ENCODE measurements at regions not wholly inside any gene's neighbourhood (a gene's known extent, or its start where the extent isn't known, plus 50 kb on each side); places are given as distances from the start of the nearest gene placed in this dataset.

GRCh38 chr3:118468801-118469200, 565.8 kb downstream of the IGSF11 start:
- H3K4me1 ChIP-seq (ENCODE audit: control insufficient read depth in 2 of 2, insufficient read depth in 2 of 2, low read length in 2 of 2) = no peaks in the 10 kb centered on the region
- H3K9me3 ChIP-seq (ENCODE audit: control insufficient read depth in 2 of 2, insufficient read depth in 1 of 2, low read length in 1 of 2) = no peaks in the 10 kb centered on the region
- H3K4me3 ChIP-seq (ENCODE audit: low read length in 2 of 2) = no peak overlapping the region
- H3K27me3 ChIP-seq (ENCODE audit: control insufficient read depth in 2 of 2, insufficient read depth in 1 of 2, low read length in 1 of 2) = no peaks in the 10 kb centered on the region
- DNase-seq (ENCODE audit: low read depth in 6 of 9, low spot score in 9 of 9) = no peak
- H3K36me3 ChIP-seq (ENCODE audit: control insufficient read depth in 2 of 2, insufficient read depth in 2 of 2, low read length in 1 of 2) = no peaks in the 10 kb centered on the region
- no peak overlapping the region for H3K27ac ChIP-seq (ENCODE audit: low read depth in 1 of 2, low read length in 1 of 2)

GRCh38 chr3:118472586-118472985, 562.1 kb downstream of the IGSF11 start:
- no peaks in the 10 kb centered on the region for H3K36me3 ChIP-seq (ENCODE audit: control insufficient read depth in 2 of 2, insufficient read depth in 2 of 2, low read length in 1 of 2)
- no peaks in the 10 kb centered on the region for H3K9me3 ChIP-seq (ENCODE audit: control insufficient read depth in 2 of 2, insufficient read depth in 1 of 2, low read length in 1 of 2)
- H3K27ac ChIP-seq (ENCODE audit: low read depth in 1 of 2, low read length in 1 of 2) = no peak overlapping the region
- DNase-seq (ENCODE audit: low read depth in 6 of 9, low spot score in 9 of 9) = no peak
- 91% methylated on average over 1 of the region's 1 CpG for WGBS
- no peaks in the 10 kb centered on the region for H3K27me3 ChIP-seq (ENCODE audit: control insufficient read depth in 2 of 2, insufficient read depth in 1 of 2, low read length in 1 of 2)
- no peak overlapping the region for H3K4me3 ChIP-seq (ENCODE audit: low read length in 2 of 2)
- H3K4me1 ChIP-seq (ENCODE audit: control insufficient read depth in 2 of 2, insufficient read depth in 2 of 2, low read length in 2 of 2) = no peaks in the 10 kb centered on the region

- no peak for DNase-seq (ENCODE audit: low read depth in 6 of 9, low spot score in 9 of 9)
- Histone ChIP-seq H3K4me1 (ENCODE audit: control insufficient read depth in 2 of 2, insufficient read depth in 2 of 2, low read length in 2 of 2) (no peaks in the 10 kb centered on the region), H3K4me3 (ENCODE audit: low read length in 2 of 2) (no peak overlapping the region)
Observed at GRCh38 chr3:118473343-118473742, 561.3 kb downstream of the IGSF11 start.

GRCh38 chr3:118476885-118477618, 557.6 kb downstream of the IGSF11 start:
- WGBS = 97% methylated on average over 2 of the region's 2 CpGs
- Histone ChIP-seq H3K36me3 (ENCODE audit: control insufficient read depth in 2 of 2, insufficient read depth in 2 of 2, low read length in 1 of 2) (no peaks in the 10 kb centered on the region), H3K4me1 (ENCODE audit: control insufficient read depth in 2 of 2, insufficient read depth in 2 of 2, low read length in 2 of 2) (no peaks in the 10 kb centered on the region), H3K9me3 (ENCODE audit: control insufficient read depth in 2 of 2, insufficient read depth in 1 of 2, low read length in 1 of 2) (no peaks in the 10 kb centered on the region), H3K27ac (ENCODE audit: low read depth in 1 of 2, low read length in 1 of 2) (no peak overlapping the region), H3K4me3 (ENCODE audit: low read length in 2 of 2) (no peak overlapping the region), H3K27me3 (ENCODE audit: control insufficient read depth in 2 of 2, insufficient read depth in 1 of 2, low read length in 1 of 2) (no peaks in the 10 kb centered on the region)
- no peak for DNase-seq (ENCODE audit: low read depth in 6 of 9, low spot score in 9 of 9)

More at GRCh38 chr3:118473343-118473742, 561.3 kb downstream of the IGSF11 start:
- Histone ChIP-seq H3K27ac (ENCODE audit: low read depth in 1 of 2, low read length in 1 of 2) (no peak overlapping the region), H3K9me3 (ENCODE audit: control insufficient read depth in 2 of 2, insufficient read depth in 1 of 2, low read length in 1 of 2) (no peaks in the 10 kb centered on the region), H3K27me3 (ENCODE audit: control insufficient read depth in 2 of 2, insufficient read depth in 1 of 2, low read length in 1 of 2) (no peaks in the 10 kb centered on the region), H3K36me3 (ENCODE audit: control insufficient read depth in 2 of 2, insufficient read depth in 2 of 2, low read length in 1 of 2) (no peaks in the 10 kb centered on the region)

- no peak overlapping the region for H3K4me3 ChIP-seq (ENCODE audit: low read length in 2 of 2)
- H3K27me3 ChIP-seq (ENCODE audit: control insufficient read depth in 2 of 2, insufficient read depth in 1 of 2, low read length in 1 of 2) = no peaks in the 10 kb centered on the region
- H3K36me3 ChIP-seq (ENCODE audit: control insufficient read depth in 2 of 2, insufficient read depth in 2 of 2, low read length in 1 of 2) = no peaks in the 10 kb centered on the region
- no peak overlapping the region for H3K27ac ChIP-seq (ENCODE audit: low read depth in 1 of 2, low read length in 1 of 2)
- no peaks in the 10 kb centered on the region for H3K9me3 ChIP-seq (ENCODE audit: control insufficient read depth in 2 of 2, insufficient read depth in 1 of 2, low read length in 1 of 2)
- WGBS = 60% methylated on average over 2 of the region's 2 CpGs
- DNase-seq (ENCODE audit: low read depth in 6 of 9, low spot score in 9 of 9) = no peak
- H3K4me1 ChIP-seq (ENCODE audit: control insufficient read depth in 2 of 2, insufficient read depth in 2 of 2, low read length in 2 of 2) = no peaks in the 10 kb centered on the region
Observed at GRCh38 chr3:118477768-118478167, 556.9 kb downstream of the IGSF11 start.

GRCh38 chr3:118478706-118479276, 555.9 kb downstream of the IGSF11 start:
- H3K27ac ChIP-seq (ENCODE audit: low read depth in 1 of 2, low read length in 1 of 2) = no peak overlapping the region
- H3K9me3 ChIP-seq (ENCODE audit: control insufficient read depth in 2 of 2, insufficient read depth in 1 of 2, low read length in 1 of 2) = no peaks in the 10 kb centered on the region
- H3K4me1 ChIP-seq (ENCODE audit: control insufficient read depth in 2 of 2, insufficient read depth in 2 of 2, low read length in 2 of 2) = no peaks in the 10 kb centered on the region
- no peak for DNase-seq (ENCODE audit: low read depth in 6 of 9, low spot score in 9 of 9)
- WGBS = 83% methylated on average over 8 of the region's 8 CpGs
- no peaks in the 10 kb centered on the region for H3K27me3 ChIP-seq (ENCODE audit: control insufficient read depth in 2 of 2, insufficient read depth in 1 of 2, low read length in 1 of 2)
- H3K4me3 ChIP-seq (ENCODE audit: low read length in 2 of 2) = no peak overlapping the region
- no peaks in the 10 kb centered on the region for H3K36me3 ChIP-seq (ENCODE audit: control insufficient read depth in 2 of 2, insufficient read depth in 2 of 2, low read length in 1 of 2)

GRCh38 chr3:118479376-118479775, 555.3 kb downstream of the IGSF11 start:
- Histone ChIP-seq H3K36me3 (ENCODE audit: control insufficient read depth in 2 of 2, insufficient read depth in 2 of 2, low read length in 1 of 2) (no peaks in the 10 kb centered on the region), H3K4me1 (ENCODE audit: control insufficient read depth in 2 of 2, insufficient read depth in 2 of 2, low read length in 2 of 2) (no peaks in the 10 kb centered on the region), H3K27ac (ENCODE audit: low read depth in 1 of 2, low read length in 1 of 2) (no peak overlapping the region), H3K4me3 (ENCODE audit: low read length in 2 of 2) (no peak overlapping the region), H3K9me3 (ENCODE audit: control insufficient read depth in 2 of 2, insufficient read depth in 1 of 2, low read length in 1 of 2) (no peaks in the 10 kb centered on the region), H3K27me3 (ENCODE audit: control insufficient read depth in 2 of 2, insufficient read depth in 1 of 2, low read length in 1 of 2) (no peaks in the 10 kb centered on the region)
- DNase-seq (ENCODE audit: low read depth in 6 of 9, low spot score in 9 of 9) = no peak
- 75% methylated on average over 1 of the region's 1 CpG for WGBS

GRCh38 chr3:118480101-118480860, 554.4 kb downstream of the IGSF11 start:
- H3K36me3 ChIP-seq (ENCODE audit: control insufficient read depth in 2 of 2, insufficient read depth in 2 of 2, low read length in 1 of 2) = no peaks in the 10 kb centered on the region
- DNase-seq (ENCODE audit: low read depth in 6 of 9, low spot score in 9 of 9) = no peak
- 62% methylated on average over 4 of the region's 4 CpGs for WGBS

GRCh38 chr3:118485693-118486092, 549.0 kb downstream of the IGSF11 start:
- Histone ChIP-seq H3K9me3 (ENCODE audit: control insufficient read depth in 2 of 2, insufficient read depth in 1 of 2, low read length in 1 of 2) (no peaks in the 10 kb centered on the region), H3K27me3 (ENCODE audit: control insufficient read depth in 2 of 2, insufficient read depth in 1 of 2, low read length in 1 of 2) (no peaks in the 10 kb centered on the region), H3K36me3 (ENCODE audit: control insufficient read depth in 2 of 2, insufficient read depth in 2 of 2, low read length in 1 of 2) (no peaks in the 10 kb centered on the region), H3K4me3 (ENCODE audit: low read length in 2 of 2) (no peak overlapping the region), H3K27ac (ENCODE audit: low read depth in 1 of 2, low read length in 1 of 2) (no peak overlapping the region), H3K4me1 (ENCODE audit: control insufficient read depth in 2 of 2, insufficient read depth in 2 of 2, low read length in 2 of 2) (no peaks in the 10 kb centered on the region)
- 84% methylated on average over 5 of the region's 5 CpGs for WGBS
- no peak for DNase-seq (ENCODE audit: low read depth in 6 of 9, low spot score in 9 of 9)

More at GRCh38 chr3:118480101-118480860, 554.4 kb downstream of the IGSF11 start:
- Histone ChIP-seq H3K9me3 (ENCODE audit: control insufficient read depth in 2 of 2, insufficient read depth in 1 of 2, low read length in 1 of 2) (no peaks in the 10 kb centered on the region), H3K4me3 (ENCODE audit: low read length in 2 of 2) (no peak overlapping the region), H3K27me3 (ENCODE audit: control insufficient read depth in 2 of 2, insufficient read depth in 1 of 2, low read length in 1 of 2) (no peaks in the 10 kb centered on the region), H3K27ac (ENCODE audit: low read depth in 1 of 2, low read length in 1 of 2) (no peak overlapping the region), H3K4me1 (ENCODE audit: control insufficient read depth in 2 of 2, insufficient read depth in 2 of 2, low read length in 2 of 2) (no peaks in the 10 kb centered on the region)
